ENCODE measurements at regions not wholly inside any gene's neighbourhood (a gene's known extent, or its start where the extent isn't known, plus 50 kb on each side); places are given as distances from the start of the nearest gene placed in this dataset.

DNA sequence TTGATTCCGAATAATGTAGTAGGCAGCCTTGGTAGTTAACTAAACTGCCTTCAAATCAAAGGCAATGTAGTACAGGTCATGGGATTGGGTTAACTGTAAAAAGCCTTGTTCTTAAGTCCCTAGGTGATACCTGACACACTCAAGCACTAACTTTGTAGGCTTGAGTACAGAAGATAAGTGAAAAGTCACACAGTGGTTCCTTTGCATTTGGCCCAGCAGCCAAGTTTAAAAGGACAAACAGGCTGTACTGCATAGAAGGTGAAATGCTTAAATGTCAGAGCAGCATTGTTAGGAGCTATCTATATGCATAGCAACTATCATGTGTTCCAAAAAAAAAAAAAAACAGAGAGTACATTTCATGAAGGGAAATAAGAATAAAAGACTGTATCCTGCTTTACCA is 178.4 kb downstream of the ATOH1 start:
- TF ChIP-seq, protein P1, sequence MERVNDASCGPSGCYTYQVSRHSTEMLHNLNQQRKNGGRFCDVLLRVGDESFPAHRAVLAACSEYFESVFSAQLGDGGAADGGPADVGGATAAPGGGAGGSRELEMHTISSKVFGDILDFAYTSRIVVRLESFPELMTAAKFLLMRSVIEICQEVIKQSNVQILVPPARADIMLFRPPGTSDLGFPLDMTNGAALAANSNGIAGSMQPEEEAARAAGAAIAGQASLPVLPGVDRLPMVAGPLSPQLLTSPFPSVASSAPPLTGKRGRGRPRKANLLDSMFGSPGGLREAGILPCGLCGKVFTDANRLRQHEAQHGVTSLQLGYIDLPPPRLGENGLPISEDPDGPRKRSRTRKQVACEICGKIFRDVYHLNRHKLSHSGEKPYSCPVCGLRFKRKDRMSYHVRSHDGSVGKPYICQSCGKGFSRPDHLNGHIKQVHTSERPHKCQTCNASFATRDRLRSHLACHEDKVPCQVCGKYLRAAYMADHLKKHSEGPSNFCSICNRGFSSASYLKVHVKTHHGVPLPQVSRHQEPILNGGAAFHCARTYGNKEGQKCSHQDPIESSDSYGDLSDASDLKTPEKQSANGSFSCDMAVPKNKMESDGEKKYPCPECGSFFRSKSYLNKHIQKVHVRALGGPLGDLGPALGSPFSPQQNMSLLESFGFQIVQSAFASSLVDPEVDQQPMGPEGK (CRISPR knock-in tag; IDR thresholded peaks at IDR 0.05; ENCODE audit: borderline replicate concordance), result no peak
- TF ChIP-seq ISL1 (CRISPR knock-in tag; IDR thresholded peaks at IDR 0.05) (no peak), ZNF70 (CRISPR knock-in tag; IDR thresholded peaks at IDR 0.05) (no peak)
